Gastroesophageal sphincter (tissue), 4 donors: ENCODE measurements at regions not wholly inside any gene's neighbourhood (a gene's known extent, or its start where the extent isn't known, plus 50 kb on each side); places are given as distances from the start of the nearest gene placed in this dataset.
A peak's percentile ranks its signal among the peaks of the same experiment; 100 is the strongest.

Source experiments
- ATAC-seq: fragments of 150-250 bp; one replicate; pipeline ENCODE4 v1.9.1; 2016; ENCODE audit warnings: mild to moderate bottlenecking, moderate library complexity
- H3K27ac ChIP-seq, 4 donors: fragments of 200-600 bp; sonication (generic) in 3 of 4; 1 replicate in 3 of 4; 2 replicates in 1 of 4; pipeline ENCODE4 v1.5.1; 2016 to 2019
- H3K27me3 ChIP-seq: fragments of 200-600 bp; sonication (generic); one replicate; pipeline ENCODE4 v1.5.1; 2019
- H3K36me3 ChIP-seq, 2 donors: fragments of 200-600 bp; sonication (generic); one replicate each; pipeline ENCODE4 v1.5.1; 2019; ENCODE audit warnings: control low read depth in 1 of 2
- H3K4me1 ChIP-seq, 3 donors: fragments of 200-600 bp; sonication (generic); 1 replicate in 2 of 3; 2 replicates in 1 of 3; pipeline ENCODE4 v1.5.1; 2016 to 2019; ENCODE audit warnings: control low read depth in 2 of 3
- H3K4me3 ChIP-seq, 2 donors: fragments of 200-600 bp; sonication (generic); one replicate each; pipeline ENCODE4 v1.5.1; 2019; ENCODE audit warnings: mild to moderate bottlenecking in 1 of 2, moderate library complexity in 1 of 2
- H3K9me3 ChIP-seq, 3 donors: fragments of 200-600 bp; sonication (generic); one replicate each; pipeline ENCODE4 v1.5.1; 2017 to 2019; ENCODE audit warnings: control low read depth in 2 of 3
- CTCF ChIP-seq, 4 experiments: fragments of 200-600 bp in 2 of 4; fragments of 450-650 bp in 2 of 4; sonication (generic) in 1 of 4; IDR thresholded peaks; one replicate each; pipeline ENCODE4 v1.5.1; 2017 to 2019; ENCODE audit warnings: antibody characterized with exemption in 4 of 4, mild to moderate bottlenecking in 2 of 4, moderate library complexity in 2 of 4
- EP300 ChIP-seq: sonication (generic); formaldehyde crosslinking; IDR thresholded peaks from one replicate; pipeline ENCODE4 v1.6.1; 2017; ENCODE audit warnings: antibody characterized with exemption, mild to moderate bottlenecking
- POLR2A ChIP-seq, 2 donors: fragments of 450-650 bp; IDR thresholded peaks; one replicate each; pipeline ENCODE4 v1.6.1; 2017; ENCODE audit warnings: antibody characterized with exemption in 2 of 2, mild to moderate bottlenecking in 2 of 2, moderate library complexity in 1 of 2
- POLR2AphosphoS5 ChIP-seq: sonication (generic); formaldehyde crosslinking; IDR thresholded peaks from one replicate; pipeline ENCODE4 v1.6.1; 2017; ENCODE audit warnings: antibody characterized with exemption
- WGBS, 2 donors: methylation state at CpG; one replicate each; pipeline ENCODE4 v1.1.5; 2018; ENCODE audit warnings: low coverage in 1 of 2; 5-methylcytosine and 5-hydroxymethylcytosine counted together

DNA sequence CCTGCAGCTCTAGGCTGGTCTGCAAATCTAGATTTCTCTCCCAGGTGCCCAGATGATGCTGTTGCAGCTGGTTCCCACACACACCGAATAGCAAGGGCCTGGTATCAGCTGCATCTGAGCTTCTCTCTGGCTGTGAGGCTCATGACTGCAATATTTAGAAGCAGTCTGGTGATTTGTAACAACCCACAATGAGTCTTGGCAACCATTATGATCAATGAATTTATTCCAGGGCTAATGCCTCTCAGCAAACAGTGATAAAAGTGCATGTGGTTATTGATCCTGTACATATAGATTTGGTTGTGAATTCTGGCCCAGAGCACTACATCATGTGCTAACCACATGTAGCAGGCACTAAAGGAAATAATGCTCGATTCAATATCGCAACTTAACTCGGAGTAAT is 114.3 kb downstream of the ASCL4 start:
- 79 to 82% methylated on average over 4 of the region's 4 CpGs for WGBS, 2 donors
- Histone ChIP-seq H3K27ac (no peak overlapping the region), H3K4me1 (no peaks in the 10 kb centered on the region), H3K36me3 (no peaks in the 10 kb centered on the region), H3K4me3 (no peak overlapping the region), H3K27me3 (peaks cover 30% of the 10 kb centered on the region), H3K9me3 (no peaks in the 10 kb centered on the region)
- ATAC-seq, result no peak
- TF ChIP-seq POLR2AphosphoS5 (no peak), EP300 (no peak), POLR2A (IDR thresholded peaks at IDR 0.05) (no peak), CTCF (IDR thresholded peaks at IDR 0.05) (no peak)

- Histone ChIP-seq H3K27me3 (peaks cover 8% of the 10 kb centered on the region), H3K9me3 (no peaks in the 10 kb centered on the region), H3K36me3 (no peaks in the 10 kb centered on the region), H3K4me1 (no peaks in the 10 kb centered on the region), H3K27ac (no peak overlapping the region), H3K4me3 (no peak overlapping the region)
- ATAC-seq, result no peak
- WGBS, 2 donors, result 0 to 53% methylated on average over 1 to 3 of the region's 3 CpGs
- TF ChIP-seq CTCF (IDR thresholded peaks at IDR 0.05) (peak in 1 of 4 experiments; percentile 13), POLR2A (IDR thresholded peaks at IDR 0.05) (no peak)
Observed at GRCh38 chr12:107891967-107892366, 117.5 kb downstream of the ASCL4 start.

DNA sequence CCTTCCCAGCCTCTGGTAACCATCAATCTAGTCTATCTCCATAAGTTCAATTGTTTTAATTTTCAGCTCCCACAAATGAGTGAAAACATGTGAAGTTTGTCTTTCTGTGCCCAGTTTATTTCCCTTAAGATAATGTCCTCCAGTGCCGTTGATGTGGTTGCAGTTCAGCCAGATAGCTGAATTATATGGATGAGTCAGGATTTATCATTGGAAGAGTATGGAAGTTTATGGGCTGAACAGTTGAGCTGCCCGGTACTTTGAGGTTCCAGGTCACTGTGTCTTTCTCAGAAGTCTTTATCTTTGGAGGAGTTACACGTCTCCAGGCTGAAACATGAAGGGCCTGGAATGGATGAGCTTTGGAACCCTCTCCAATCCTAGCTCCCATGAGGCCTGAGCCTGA is 120.1 kb downstream of the ASCL4 start:
- 42 to 44% methylated on average over 2 to 3 of the region's 3 CpGs for WGBS, 2 donors
- TF ChIP-seq POLR2AphosphoS5 (no peak), EP300 (no peak), POLR2A (IDR thresholded peaks at IDR 0.05) (no peak), CTCF (IDR thresholded peaks at IDR 0.05) (no peak)
- Histone ChIP-seq H3K4me3 (no peak overlapping the region), H3K4me1 (no peaks in the 10 kb centered on the region), H3K27ac (no peak overlapping the region), H3K9me3 (no peaks in the 10 kb centered on the region), H3K36me3 (no peaks in the 10 kb centered on the region), H3K27me3 (peaks cover 7% of the 10 kb centered on the region)
- no peak for ATAC-seq

GRCh38 chr12:107895966-107896365 is 121.5 kb downstream of the ASCL4 start:
- Histone ChIP-seq H3K4me1 (no peaks in the 10 kb centered on the region), H3K27me3 (peaks cover 3% of the 10 kb centered on the region), H3K4me3 (no peak overlapping the region), H3K27ac (no peak overlapping the region), H3K9me3 (no peaks in the 10 kb centered on the region), H3K36me3 (no peaks in the 10 kb centered on the region)
- no peak for TF ChIP-seq CTCF (IDR thresholded peaks at IDR 0.05)
- TF ChIP-seq POLR2AphosphoS5, result no peak
- TF ChIP-seq EP300, result no peak
- TF ChIP-seq POLR2A (IDR thresholded peaks at IDR 0.05), result no peak
- no peak for ATAC-seq

GRCh38 chr12:107900588-107900987 is 126.1 kb downstream of the ASCL4 start:
- Histone ChIP-seq H3K27ac (no peak overlapping the region), H3K4me1 (peaks cover 0 to 11% (median 6%) of the 10 kb centered on the region in 3 donors), H3K27me3 (peaks cover 6% of the 10 kb centered on the region), H3K9me3 (no peaks in the 10 kb centered on the region), H3K36me3 (no peaks in the 10 kb centered on the region), H3K4me3 (no peak overlapping the region)
- TF ChIP-seq POLR2AphosphoS5, result no peak
- no peak for TF ChIP-seq POLR2A (IDR thresholded peaks at IDR 0.05)
- no peak for TF ChIP-seq EP300
- no peak for TF ChIP-seq CTCF (IDR thresholded peaks at IDR 0.05)
- WGBS, 2 donors, result 77 to 92% methylated on average over 2 of the region's 2 CpGs
- ATAC-seq, result no peak
